GM06990 (cell line): ENCODE measurements at regions not wholly inside any gene's neighbourhood (a gene's known extent, or its start where the extent isn't known, plus 50 kb on each side); places are given as distances from the start of the nearest gene placed in this dataset.

Experiments used
- DNase-seq: peaks from one replicate; pipeline ENCODE4 v3.0.0-alpha.2; 2011; ENCODE audit not compliant: insufficient read length; ENCODE audit errors: extremely low read depth
- H3K27me3 ChIP-seq: replicated peaks from 2 replicates; pipeline ENCODE4 v1.6.0; 2011; ENCODE audit warnings: low read length; ENCODE audit not compliant: control insufficient read depth, insufficient read depth
- H3K36me3 ChIP-seq: 2 replicates; pipeline ENCODE4 v1.5.1; 2011; ENCODE audit warnings: low read length; ENCODE audit not compliant: control insufficient read depth, insufficient read depth
- H3K4me3 ChIP-seq: replicated peaks from 2 replicates; pipeline ENCODE4 v1.5.1; 2011; ENCODE audit warnings: low read depth, mild to moderate bottlenecking, control low read depth, low read length
- TF ChIP-seq, protein P1 (sequence below): IDR thresholded peaks from 2 replicates; pipeline ENCODE4 v1.5.1; 2011; ENCODE audit warnings: low read length, control low read depth, mild to moderate bottlenecking, inconsistent platforms; ENCODE audit not compliant: insufficient read depth, poor library complexity, severe bottlenecking

- no peak for DNase-seq
- Histone ChIP-seq H3K36me3 (no peaks in the 10 kb centered on the region), H3K4me3 (no peak overlapping the region), H3K27me3 (no peaks in the 10 kb centered on the region)
- TF ChIP-seq, protein P1, sequence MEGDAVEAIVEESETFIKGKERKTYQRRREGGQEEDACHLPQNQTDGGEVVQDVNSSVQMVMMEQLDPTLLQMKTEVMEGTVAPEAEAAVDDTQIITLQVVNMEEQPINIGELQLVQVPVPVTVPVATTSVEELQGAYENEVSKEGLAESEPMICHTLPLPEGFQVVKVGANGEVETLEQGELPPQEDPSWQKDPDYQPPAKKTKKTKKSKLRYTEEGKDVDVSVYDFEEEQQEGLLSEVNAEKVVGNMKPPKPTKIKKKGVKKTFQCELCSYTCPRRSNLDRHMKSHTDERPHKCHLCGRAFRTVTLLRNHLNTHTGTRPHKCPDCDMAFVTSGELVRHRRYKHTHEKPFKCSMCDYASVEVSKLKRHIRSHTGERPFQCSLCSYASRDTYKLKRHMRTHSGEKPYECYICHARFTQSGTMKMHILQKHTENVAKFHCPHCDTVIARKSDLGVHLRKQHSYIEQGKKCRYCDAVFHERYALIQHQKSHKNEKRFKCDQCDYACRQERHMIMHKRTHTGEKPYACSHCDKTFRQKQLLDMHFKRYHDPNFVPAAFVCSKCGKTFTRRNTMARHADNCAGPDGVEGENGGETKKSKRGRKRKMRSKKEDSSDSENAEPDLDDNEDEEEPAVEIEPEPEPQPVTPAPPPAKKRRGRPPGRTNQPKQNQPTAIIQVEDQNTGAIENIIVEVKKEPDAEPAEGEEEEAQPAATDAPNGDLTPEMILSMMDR: no peak
These were observed 79.1 kb upstream of the ALDH1B1 start for GRCh38 chr9:38313421-38313820.

GRCh38 chr9:38312406-38312805, 80.1 kb upstream of the ALDH1B1 start:
- no peak for DNase-seq
- Histone ChIP-seq H3K4me3 (no peak overlapping the region), H3K36me3 (no peaks in the 10 kb centered on the region), H3K27me3 (no peaks in the 10 kb centered on the region)
- TF ChIP-seq, protein P1: no peak

DNA sequence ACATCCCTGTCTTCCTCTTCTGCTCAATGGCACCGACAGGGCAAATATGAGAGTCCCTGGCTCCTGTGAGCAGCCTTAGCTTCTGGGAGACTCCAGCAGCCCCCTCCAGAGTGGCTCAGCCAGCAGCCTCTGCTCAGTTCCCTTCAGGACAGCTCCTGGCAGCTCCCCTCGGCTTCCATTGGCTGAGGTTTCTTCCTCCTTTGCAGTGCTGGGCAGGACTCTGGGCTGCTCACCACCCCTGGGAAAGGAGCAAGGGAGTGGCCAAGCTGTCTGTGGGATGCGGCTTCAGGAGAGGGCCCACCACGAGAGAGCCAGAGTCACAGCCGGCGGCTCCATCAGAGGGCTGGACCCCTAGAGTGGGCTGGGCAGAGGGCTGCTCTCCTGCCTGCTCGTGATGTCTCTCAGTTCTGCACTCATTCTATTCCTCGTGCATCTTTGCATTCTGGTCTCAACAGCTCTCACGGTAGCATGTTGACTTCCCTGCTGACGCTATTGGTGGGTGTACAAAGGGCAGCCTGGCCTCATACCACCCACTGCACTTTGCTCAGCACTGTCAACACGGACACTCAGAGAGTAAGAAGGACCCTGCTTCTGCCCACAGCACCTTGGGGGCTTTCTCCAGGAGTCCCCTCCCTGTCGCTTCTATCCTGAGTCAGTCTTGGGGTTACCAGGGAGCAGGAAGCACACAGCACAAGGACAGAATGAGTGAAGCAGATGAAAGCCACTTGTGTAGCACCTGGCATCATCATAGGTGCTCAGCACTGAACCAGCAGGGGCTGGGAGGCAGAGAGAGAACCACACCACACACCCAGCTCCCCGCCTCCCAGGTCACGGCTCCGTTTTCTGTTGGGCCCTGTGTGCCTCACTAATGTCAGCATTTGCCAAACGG, 80.9 kb upstream of the ALDH1B1 start:
- Histone ChIP-seq H3K27me3 (no peaks in the 10 kb centered on the region), H3K4me3 (no peak overlapping the region), H3K36me3 (no peaks in the 10 kb centered on the region)
- no peak for DNase-seq
- TF ChIP-seq, protein P1: no peak

DNA sequence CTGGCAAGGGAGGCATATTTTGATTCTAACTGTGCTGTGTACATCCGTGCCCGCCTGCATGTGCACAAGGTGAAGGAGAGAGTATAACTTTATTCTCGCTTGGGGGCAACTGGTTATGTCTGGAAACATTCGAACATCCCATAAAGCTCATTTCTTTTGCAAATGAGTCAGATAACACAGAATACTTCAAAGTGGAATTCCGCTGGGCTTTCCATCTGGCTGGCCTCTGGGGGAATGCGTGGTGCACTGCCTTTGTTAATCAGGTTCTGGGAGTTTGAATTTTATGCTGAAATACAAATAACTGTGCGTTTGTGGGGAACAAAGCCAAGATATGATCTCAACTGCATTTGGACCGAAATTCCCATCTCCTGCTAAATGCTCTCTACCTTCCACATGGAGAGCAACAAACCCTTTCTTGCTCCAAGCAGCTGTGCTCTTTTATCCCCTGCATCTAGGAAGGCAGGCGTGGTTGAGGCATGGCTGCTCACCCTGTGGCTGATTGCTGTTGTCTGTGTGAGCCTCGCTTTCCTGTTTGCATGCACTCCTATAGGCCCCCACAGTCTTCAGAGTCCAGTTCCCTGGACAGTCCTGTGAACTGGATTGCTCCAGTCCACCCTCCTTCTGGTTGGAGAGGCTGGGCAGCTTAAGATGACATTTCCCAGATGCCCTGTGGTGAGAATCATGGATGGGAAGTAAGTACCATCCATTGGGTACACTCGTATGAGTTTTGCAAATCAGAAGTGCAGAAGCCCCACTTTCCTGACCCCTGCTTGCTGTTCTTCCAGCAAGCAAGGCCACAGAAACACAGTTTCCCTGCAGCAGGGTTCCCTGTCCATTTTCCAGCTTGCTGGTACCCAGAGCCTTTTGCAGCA, 82.9 kb upstream of the ALDH1B1 start:
- Histone ChIP-seq H3K27me3 (no peaks in the 10 kb centered on the region), H3K4me3 (no peak overlapping the region), H3K36me3 (no peaks in the 10 kb centered on the region)
- no peak for DNase-seq
- TF ChIP-seq, protein P1: no peak

GRCh38 chr9:38308136-38308535, 84.4 kb upstream of the ALDH1B1 start:
- Histone ChIP-seq H3K4me3 (no peak overlapping the region), H3K27me3 (no peaks in the 10 kb centered on the region)
- TF ChIP-seq, protein P1: no peak

More at GRCh38 chr9:38308136-38308535, 84.4 kb upstream of the ALDH1B1 start:
- no peaks in the 10 kb centered on the region for H3K36me3 ChIP-seq
- no peak for DNase-seq
